H9 (cell line): ENCODE measurements at regions not wholly inside any gene's neighbourhood (a gene's known extent, or its start where the extent isn't known, plus 50 kb on each side); places are given as distances from the start of the nearest gene placed in this dataset.
A peak's percentile ranks its signal among the peaks of the same experiment; 100 is the strongest.

Source experiments
- DNase-seq: peaks from one replicate; pipeline ENCODE4 v3.0.0-alpha.2; 2017
- H2AFZ ChIP-seq: one replicate; pipeline ENCODE4 v1.6.1; 2013; ENCODE audit warnings: mild to moderate bottlenecking, low read length, control low read depth, moderate library complexity
- H2AK5ac ChIP-seq: 2 replicates; pipeline ENCODE4 v1.6.1; 2013; ENCODE audit warnings: low read length, control low read depth, mixed read lengths; ENCODE audit not compliant: insufficient read length
- H2BK120ac ChIP-seq: one replicate; pipeline ENCODE4 v1.6.1; 2013; ENCODE audit warnings: low read depth, mild to moderate bottlenecking, low read length, control low read depth, inconsistent platforms; ENCODE audit not compliant: poor library complexity, severe bottlenecking
- H2BK12ac ChIP-seq: 2 replicates; pipeline ENCODE4 v1.6.1; 2013; ENCODE audit warnings: low read length, control low read depth, mixed read lengths, low read depth; ENCODE audit not compliant: insufficient read length
- H2BK15ac ChIP-seq: 2 replicates; pipeline ENCODE4 v1.6.1; 2013; ENCODE audit warnings: low read depth, low read length, control low read depth
- H2BK20ac ChIP-seq: one replicate; pipeline ENCODE4 v1.6.1; 2013; ENCODE audit warnings: low read depth, mild to moderate bottlenecking, low read length, control low read depth, inconsistent platforms; ENCODE audit not compliant: poor library complexity, severe bottlenecking
- H2BK5ac ChIP-seq: 2 replicates; pipeline ENCODE4 v1.6.1; 2013; ENCODE audit warnings: low read length, control low read depth, mixed read lengths; ENCODE audit not compliant: insufficient read length
- H3K14ac ChIP-seq: 2 replicates; pipeline ENCODE4 v1.6.1; 2013; ENCODE audit warnings: low read length, control low read depth; ENCODE audit not compliant: insufficient read depth
- H3K18ac ChIP-seq: 2 replicates; pipeline ENCODE4 v1.6.1; 2013; ENCODE audit warnings: low read depth, mild to moderate bottlenecking, mixed read lengths, low read length, control low read depth; ENCODE audit not compliant: insufficient read length
- H3K23ac ChIP-seq: 2 replicates; pipeline ENCODE4 v1.6.1; 2013; ENCODE audit warnings: low read length, control low read depth, mixed read lengths, low read depth; ENCODE audit not compliant: insufficient read length
- H3K23me2 ChIP-seq: 2 replicates; pipeline ENCODE4 v1.6.1; 2013; ENCODE audit warnings: low read depth, mild to moderate bottlenecking, mixed read lengths, low read length, control low read depth; ENCODE audit not compliant: insufficient read length, poor library complexity, severe bottlenecking
- H3K27ac ChIP-seq: 2 replicates; pipeline ENCODE4 v1.5.1; 2013; ENCODE audit warnings: low read length, control low read depth, mixed read lengths, low read depth; ENCODE audit not compliant: insufficient read length
- H3K27me3 ChIP-seq: 2 replicates; pipeline ENCODE4 v1.6.1; 2013; ENCODE audit warnings: low read length, control low read depth, inconsistent platforms; ENCODE audit not compliant: insufficient read depth
- H3K4ac ChIP-seq: 2 replicates; pipeline ENCODE4 v1.6.1; 2013; ENCODE audit warnings: low read depth, mild to moderate bottlenecking, control low read depth, inconsistent platforms, low read length, moderate library complexity
- H3K4me1 ChIP-seq: 2 replicates; pipeline ENCODE4 v1.6.1; 2013; ENCODE audit warnings: low read length, control low read depth, inconsistent platforms; ENCODE audit not compliant: insufficient read depth
- H3K4me2 ChIP-seq: 2 replicates; pipeline ENCODE4 v1.6.1; 2013; ENCODE audit warnings: low read length, control low read depth, mixed read lengths; ENCODE audit not compliant: insufficient read length, insufficient read depth
- H3K56ac ChIP-seq: 2 replicates; pipeline ENCODE4 v1.6.1; 2013; ENCODE audit warnings: low read depth, mild to moderate bottlenecking, mixed read lengths, low read length, control low read depth; ENCODE audit not compliant: insufficient read length
- H3K79me1 ChIP-seq: 2 replicates; pipeline ENCODE4 v1.6.1; 2013; ENCODE audit warnings: low read depth, mild to moderate bottlenecking, moderate library complexity, low read length, control low read depth, inconsistent platforms; ENCODE audit not compliant: insufficient read depth, poor library complexity, severe bottlenecking
- H3K79me2 ChIP-seq: 2 replicates; pipeline ENCODE4 v1.6.1; 2013; ENCODE audit warnings: low read length, control low read depth, inconsistent platforms; ENCODE audit not compliant: insufficient read depth
- H3K9ac ChIP-seq: 2 replicates; pipeline ENCODE4 v1.6.1; 2013; ENCODE audit warnings: low read length, control low read depth, mixed read lengths; ENCODE audit not compliant: insufficient read length; ENCODE audit errors: extremely low read depth
- H3K9me3 ChIP-seq: one replicate; pipeline ENCODE4 v1.6.1; 2013; ENCODE audit warnings: low read depth, low read length, inconsistent platforms; ENCODE audit not compliant: control insufficient read depth
- H3T11ph ChIP-seq: one replicate; pipeline ENCODE4 v1.6.1; 2013; ENCODE audit warnings: mild to moderate bottlenecking, low read length, control low read depth, inconsistent platforms
- H4K20me1 ChIP-seq: one replicate; pipeline ENCODE4 v1.6.1; 2013; ENCODE audit not compliant: control insufficient read depth, insufficient read length, insufficient read depth
- H4K5ac ChIP-seq: 2 replicates; pipeline ENCODE4 v1.6.1; 2013; ENCODE audit warnings: low read depth, mild to moderate bottlenecking, mixed read lengths, low read length, control low read depth; ENCODE audit not compliant: insufficient read length
- H4K8ac ChIP-seq: replicated peaks from 2 replicates; pipeline ENCODE4 v1.6.1; 2013; ENCODE audit warnings: low read length, control low read depth, mixed read lengths, low read depth; ENCODE audit not compliant: insufficient read length
- H4K91ac ChIP-seq: 2 replicates; pipeline ENCODE4 v1.6.1; 2013; ENCODE audit warnings: low read depth, mild to moderate bottlenecking, moderate library complexity, mixed read lengths, low read length, control low read depth; ENCODE audit not compliant: insufficient read length
- H3K27ac Mint-ChIP-seq, 3 experiments: 2 replicates in 2 of 3; 3 replicates in 1 of 3; pipeline ENCODE4 v1.8.0; 2020 to 2021; ENCODE audit warnings: mixed read lengths in 3 of 3, mild to moderate bottlenecking in 1 of 3, moderate library complexity in 1 of 3
- H3K27me3 Mint-ChIP-seq: 2 replicates; pipeline ENCODE4 v1.8.0; 2021; ENCODE audit warnings: low read depth, mild to moderate bottlenecking, moderate library complexity, mixed read lengths
- H3K36me3 Mint-ChIP-seq, 3 experiments: 2 replicates in 2 of 3; 3 replicates in 1 of 3; pipeline ENCODE4 v1.8.0; 2020 to 2021; ENCODE audit warnings: low read depth in 3 of 3, mixed read lengths in 3 of 3; ENCODE audit not compliant: insufficient read depth in 1 of 3
- H3K4me1 Mint-ChIP-seq, 2 experiments: 2 replicates each; pipeline ENCODE4 v1.8.0; 2020; ENCODE audit warnings: mixed read lengths in 2 of 2
- H3K4me3 Mint-ChIP-seq, 2 experiments: 2 replicates in 1 of 2; 3 replicates in 1 of 2; pipeline ENCODE4 v1.8.0; 2020 to 2021; ENCODE audit warnings: mild to moderate bottlenecking in 2 of 2, mixed read lengths in 2 of 2, moderate library complexity in 1 of 2
- H3K9me3 Mint-ChIP-seq, 2 experiments: 2 replicates in 1 of 2; 3 replicates in 1 of 2; pipeline ENCODE4 v1.8.0; 2020; ENCODE audit warnings: mild to moderate bottlenecking in 2 of 2, mixed read lengths in 2 of 2, moderate library complexity in 1 of 2
- CTCF ChIP-seq: fragments of 200-600 bp; sonication (generic); conservative IDR thresholded peaks from 3 replicates; pipeline ENCODE4 v1.8.0; 2021; ENCODE audit warnings: antibody characterized with exemption, mild to moderate bottlenecking

DNA sequence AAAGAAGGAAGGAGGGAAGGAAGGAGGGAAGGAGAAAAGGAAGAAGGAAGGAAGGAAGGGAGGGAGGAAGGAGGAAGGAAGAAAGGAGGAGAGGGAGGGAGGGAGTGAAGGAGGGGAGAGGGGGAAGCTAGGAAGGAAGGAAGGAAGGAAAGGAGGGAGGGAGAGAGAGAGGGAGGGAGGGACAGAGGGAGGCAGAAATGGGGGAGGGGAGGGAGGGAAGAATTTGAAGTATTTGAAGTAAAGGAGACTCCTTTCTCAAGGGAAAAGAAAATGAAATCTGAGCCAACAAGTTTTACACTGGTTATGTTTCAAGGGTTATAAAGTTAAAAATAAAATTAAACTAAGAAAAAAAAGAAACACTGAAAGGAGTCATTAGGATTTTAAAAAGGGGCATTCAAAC is 431.4 kb downstream of the BRINP3 start:
- Histone ChIP-seq H3K27ac (no peak overlapping the region), H4K20me1 (no peaks in the 10 kb centered on the region), H3K18ac (no peak overlapping the region), H3K23me2 (no peaks in the 10 kb centered on the region), H2AK5ac (no peak overlapping the region), H2BK5ac (no peak overlapping the region), H4K8ac (no peak overlapping the region), H4K5ac (no peak overlapping the region), H2BK20ac (no peak overlapping the region), H4K91ac (no peak overlapping the region), H3K23ac (no peak overlapping the region), H2BK120ac (no peak overlapping the region), H2BK15ac (no peak overlapping the region), H3K14ac (no peak overlapping the region), H3K79me1 (no peaks in the 10 kb centered on the region), H3K56ac (no peak overlapping the region), H2AFZ (no peak overlapping the region), H3K4me2 (no peak overlapping the region), H3K9ac (no peak overlapping the region), H2BK12ac (no peak overlapping the region), H3K27me3 (no peaks in the 10 kb centered on the region), H3K4me1 (no peaks in the 10 kb centered on the region; the same call in 1 of the 2 replicates), H3T11ph (no peak overlapping the region), H3K9me3 (no peaks in the 10 kb centered on the region), H3K79me2 (no peaks in the 10 kb centered on the region), H3K4ac (no peak overlapping the region)
- TF ChIP-seq CTCF = no peak
- no peaks in the 10 kb centered on the region; a peak in 1 of 5 replicates for H3K9me3 Mint-ChIP-seq
- H3K36me3 Mint-ChIP-seq = peaks cover 0 to 2% (median 0%) of the 10 kb centered on the region in 3 experiments; a peak in 1 of 7 replicates
- no peak for DNase-seq
- peaks cover 4 to 6% of the 10 kb centered on the region in 2 experiments; a peak in 2 of 4 replicates for H3K4me1 Mint-ChIP-seq
- peak overlapping the region in 2 of 3 experiments; percentile 13 to 65; a peak in 3 of 7 replicates for H3K27ac Mint-ChIP-seq
- H3K27me3 Mint-ChIP-seq = no peaks in the 10 kb centered on the region
- H3K4me3 Mint-ChIP-seq = no peak overlapping the region
